Fibroblast of upper back skin (primary cell): ENCODE measurements at regions not wholly inside any gene's neighbourhood (a gene's known extent, or its start where the extent isn't known, plus 50 kb on each side); places are given as distances from the start of the nearest gene placed in this dataset.

Source experiments
- DNase-seq: peaks from one replicate; pipeline ENCODE4 v3.0.0-alpha.2; 2013

DNA sequence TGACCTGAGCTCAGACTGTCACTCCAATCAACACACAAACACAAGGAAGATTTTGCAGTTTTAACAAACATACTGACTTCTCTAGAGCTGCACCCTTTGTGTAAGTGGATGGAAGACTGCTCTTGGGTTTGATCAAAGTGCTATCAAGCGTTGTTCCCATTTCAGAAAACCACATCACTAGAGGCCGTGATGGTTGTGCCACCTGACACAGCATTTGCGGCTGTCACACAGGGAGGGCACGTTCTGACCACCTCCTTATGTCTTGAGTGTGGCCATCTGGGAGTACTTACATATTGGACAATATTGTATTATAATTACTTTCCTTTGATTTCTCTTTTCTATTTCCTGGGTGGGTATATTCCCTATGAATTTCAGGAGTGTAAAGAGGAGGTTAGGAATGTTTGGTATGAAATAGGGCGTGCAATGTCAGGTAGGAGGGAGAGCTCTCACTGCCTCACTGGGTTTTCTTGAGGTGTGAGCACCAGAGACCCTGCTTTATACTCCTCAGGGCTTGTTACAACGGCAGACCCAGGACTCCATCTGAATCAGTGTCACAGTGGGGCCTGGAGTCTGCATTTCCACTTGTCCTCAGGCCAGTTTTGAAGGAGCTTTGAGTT lies 74.3 kb downstream of the SYNE3 start:
- DNase-seq: no peak

DNA sequence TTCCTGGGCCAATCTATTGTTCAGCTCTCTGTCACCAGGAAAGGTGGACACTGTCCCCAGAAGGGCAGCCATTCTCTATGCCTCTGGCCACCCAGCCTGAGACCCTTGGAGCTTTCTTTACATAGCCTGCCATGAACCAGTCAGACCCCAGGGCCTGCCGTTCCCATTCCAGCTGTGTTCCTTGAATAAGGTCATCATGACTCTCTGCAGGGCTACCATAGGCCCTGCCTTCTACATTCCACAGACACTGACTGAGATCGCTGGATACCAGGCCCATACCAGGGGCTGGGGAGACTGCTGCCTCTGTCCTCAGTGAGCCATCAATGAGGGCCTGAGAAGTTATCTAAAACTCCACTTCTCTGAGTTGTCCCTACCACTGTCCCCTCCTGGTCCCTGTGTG lies 75.5 kb downstream of the SYNE3 start:
- DNase-seq: peak; percentile 30

DNA sequence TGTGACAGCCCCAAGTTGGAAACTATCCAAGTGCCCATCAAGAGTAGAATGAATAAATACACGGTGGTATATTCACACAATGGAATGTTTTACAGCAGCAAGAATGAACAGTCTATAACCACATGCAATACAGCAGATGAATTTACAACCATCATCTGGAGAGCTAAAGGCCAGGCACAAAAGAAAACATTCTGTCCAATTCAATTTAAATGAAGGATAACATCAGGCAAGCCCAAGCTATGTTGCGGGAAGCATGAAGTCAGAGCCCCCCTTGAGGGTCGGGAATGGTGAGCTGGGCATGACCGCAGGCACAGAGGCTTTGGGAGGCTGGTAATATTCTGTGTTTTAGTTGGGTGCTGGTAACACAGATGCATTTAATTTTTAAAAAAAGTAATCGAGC lies 76.0 kb downstream of the SYNE3 start:
- peak; percentile 7 for DNase-seq

DNA sequence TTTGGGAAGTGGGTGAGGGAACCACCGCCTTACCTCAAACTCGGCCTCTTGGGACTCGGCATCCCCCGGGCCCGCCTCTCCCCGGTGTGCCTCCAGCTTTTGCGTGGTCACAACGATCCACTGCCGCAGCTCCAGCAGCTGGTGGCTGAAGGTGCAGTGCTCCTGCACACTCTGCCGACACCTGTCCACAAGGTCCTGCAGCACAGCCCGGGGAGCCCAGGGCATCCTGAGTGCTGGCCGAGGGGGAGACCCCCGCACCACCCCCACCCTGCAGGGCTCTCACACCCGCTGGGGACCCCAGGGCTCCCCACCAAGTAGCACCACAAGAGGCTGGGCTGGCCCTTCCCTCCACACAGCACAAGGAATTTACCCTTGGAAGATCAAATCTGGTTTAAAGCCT lies 76.6 kb downstream of the SYNE3 start:
- DNase-seq: no peak

DNA sequence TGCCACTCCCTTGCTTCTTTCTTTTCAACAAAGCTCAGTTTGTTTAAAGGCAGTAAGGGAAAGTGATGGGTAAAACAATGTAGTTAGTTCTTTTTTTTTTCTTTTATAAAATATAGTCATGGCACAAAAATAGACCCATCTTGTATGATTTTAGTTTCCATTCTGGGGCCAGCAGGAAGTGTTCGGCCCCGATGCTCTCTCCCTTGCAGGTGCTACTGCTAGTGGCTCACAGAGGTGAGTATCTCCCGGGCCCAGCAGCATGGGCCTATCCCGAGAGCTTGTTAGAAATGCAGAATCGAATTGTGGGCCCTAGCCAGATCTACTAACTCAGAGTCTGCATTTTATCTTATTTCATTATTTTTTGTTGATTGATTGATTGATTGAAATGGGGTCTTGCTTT lies 78.7 kb downstream of the SYNE3 start:
- DNase-seq: no peak

DNA sequence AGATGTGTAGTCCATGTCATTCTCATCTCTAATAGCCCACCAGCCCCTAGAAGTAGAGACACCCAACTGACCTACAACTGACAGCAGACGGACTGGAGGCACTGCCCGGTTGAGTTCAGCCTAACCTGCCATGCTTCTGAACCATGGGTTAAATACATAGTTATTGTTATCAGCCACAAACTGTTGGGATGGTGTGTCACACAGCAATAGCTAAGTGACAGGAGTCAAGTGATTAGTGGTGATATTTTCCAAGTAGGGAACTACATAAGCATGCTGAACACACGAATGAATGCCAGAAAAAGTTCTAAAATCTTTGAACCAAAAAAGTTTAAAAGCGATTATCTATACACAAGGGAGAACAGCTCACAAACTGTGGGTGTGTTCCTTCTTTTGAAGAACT lies 80.1 kb downstream of the SYNE3 start:
- DNase-seq: no peak

DNA sequence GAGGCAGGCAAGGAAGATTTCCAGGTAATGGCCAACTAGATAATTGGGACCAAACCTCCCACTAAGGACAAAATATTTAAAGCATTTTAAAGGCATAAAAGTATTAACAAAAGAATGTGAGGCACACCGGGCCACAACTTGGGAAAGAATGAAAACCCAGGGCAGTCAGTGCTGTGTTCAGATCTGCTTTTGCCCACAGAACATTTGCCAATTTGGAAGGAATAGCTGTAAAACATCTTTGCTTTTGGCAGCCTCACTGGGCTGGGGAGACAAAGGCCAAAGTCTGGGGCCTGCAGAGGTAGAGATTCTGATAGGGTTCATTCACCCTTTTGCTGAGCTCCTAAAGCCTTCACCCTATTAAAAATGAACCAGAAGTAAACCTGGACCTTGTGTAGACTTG lies 82.3 kb downstream of the SYNE3 start:
- peak; percentile 53 for DNase-seq

DNA sequence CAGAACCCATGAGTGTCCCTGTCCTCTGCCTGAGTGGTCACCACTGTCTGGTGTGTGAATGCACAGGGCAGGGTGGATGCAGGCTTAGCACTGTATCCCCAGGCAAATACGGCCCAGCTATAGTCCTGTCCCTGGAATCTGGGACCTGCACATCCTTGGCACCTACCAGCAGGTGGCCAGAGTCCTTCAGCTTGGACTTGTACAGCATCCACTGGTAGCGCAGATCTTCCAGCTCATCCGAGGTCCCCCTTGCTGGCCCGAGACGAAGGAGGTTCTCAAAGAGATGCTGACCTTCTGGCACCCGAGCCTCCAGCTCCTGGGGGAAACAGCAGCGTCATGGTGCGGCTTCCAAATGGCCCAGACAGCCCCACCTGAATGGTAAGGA lies 83.4 kb downstream of the SYNE3 start:
- DNase-seq: no peak

DNA sequence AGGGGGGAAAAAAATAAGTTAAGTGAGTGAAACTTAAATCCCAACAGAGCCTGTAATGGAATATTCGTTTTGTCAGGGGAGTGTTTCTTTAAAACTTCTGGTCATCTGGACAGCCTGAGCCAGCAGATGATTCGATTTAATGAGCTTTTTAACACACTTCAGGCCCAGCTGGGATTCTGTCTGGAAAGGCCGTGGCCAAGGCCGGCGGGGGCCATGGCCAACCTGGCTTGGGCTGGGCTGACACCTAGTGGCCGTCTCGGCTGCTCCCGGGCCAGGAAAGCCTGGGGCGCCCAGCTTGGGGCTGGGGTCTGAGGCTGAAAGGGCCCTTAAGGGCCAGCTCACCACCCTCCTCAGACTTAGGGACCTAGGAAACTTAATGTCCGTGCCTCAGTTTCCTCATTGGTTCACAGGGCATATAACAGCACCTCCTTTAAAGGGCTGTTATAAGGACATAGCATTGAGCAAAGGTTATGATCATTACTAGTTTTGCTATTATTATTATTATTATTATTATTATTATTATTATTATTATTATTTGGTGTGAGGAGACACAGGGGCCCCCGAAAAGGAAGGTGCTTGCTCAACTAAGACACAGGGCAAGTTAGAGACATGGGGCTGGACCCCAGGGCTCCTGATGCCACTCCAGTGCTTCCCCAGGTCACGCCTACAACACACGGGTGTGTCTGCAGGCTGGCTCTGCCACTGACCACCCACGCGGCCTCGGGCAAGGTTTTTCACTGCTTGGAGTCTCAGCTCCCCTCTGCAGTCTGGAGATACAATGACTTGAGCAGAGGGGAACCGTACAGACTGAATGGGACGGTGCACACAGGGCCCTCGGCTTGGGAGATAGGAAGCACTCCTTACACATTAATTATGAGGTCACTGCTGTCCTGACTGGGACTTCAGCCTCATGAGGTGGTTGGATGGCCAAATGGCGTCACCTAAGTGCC lies 84.0 kb downstream of the SYNE3 start:
- DNase-seq: peak; percentile 39

DNA sequence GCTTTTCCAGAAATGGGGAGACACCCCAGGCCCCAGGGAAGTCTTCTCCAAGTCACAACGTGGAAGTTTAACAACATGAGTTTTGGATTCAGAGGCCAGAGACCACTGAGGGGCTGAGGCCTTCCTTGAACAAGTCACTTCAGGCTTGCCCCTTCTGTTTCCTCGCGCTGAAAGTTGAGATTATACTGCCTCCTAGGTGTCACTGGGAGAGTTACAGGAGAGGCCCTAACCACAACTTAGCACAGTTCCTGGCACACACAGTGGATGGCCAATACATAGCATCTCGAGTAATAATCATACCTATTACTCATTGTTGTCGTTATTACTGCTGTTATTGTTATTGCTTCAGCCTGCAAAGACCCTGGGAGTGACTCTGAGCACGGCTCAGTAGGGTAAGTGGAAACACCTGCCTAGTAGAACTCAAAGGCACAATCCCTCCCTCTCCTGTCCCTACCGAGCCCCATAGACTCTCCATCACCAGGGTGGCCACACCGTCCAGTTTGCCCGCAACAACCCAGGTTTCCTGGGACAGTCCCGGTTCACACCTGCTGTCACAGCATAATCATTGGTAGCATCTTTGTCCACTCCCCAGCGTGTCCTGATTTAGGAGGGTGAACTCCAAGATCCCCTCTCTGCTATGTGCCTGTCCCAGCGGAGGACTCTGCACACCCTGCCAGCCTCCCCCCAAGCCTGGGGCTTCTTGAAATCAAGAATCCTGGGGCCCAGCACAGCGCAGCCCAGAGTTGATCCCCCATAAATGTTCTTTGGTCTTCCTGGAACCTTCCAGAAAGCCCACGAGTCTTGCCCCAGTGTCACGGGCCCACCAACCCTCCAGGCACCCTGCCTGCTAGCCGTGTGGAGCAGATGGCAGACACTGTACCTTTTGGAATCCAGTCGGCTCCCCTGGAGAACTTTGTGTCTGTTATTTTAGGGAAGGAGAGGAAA lies 85.0 kb downstream of the SYNE3 start:
- DNase-seq: peak; percentile 24

DNA sequence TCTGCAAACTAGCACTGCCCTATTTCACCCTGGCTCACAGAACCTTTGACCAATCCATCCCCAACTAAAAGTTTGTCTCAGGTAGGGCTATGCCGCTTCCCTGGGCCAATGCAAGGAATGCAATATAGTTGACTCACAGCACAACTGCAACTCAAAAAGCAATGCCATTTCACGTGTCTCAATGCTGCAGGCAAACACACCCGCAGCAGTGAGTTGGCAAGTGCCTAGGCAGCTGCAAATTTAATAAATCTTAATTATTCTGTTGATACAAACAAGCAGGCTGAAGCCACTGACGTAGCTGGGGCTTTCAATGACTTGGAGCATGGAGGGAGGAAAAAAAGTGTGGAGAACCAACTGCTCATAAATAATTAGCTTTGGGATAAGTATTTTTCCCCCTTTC lies 87.9 kb downstream of the SYNE3 start:
- DNase-seq: no peak

DNA sequence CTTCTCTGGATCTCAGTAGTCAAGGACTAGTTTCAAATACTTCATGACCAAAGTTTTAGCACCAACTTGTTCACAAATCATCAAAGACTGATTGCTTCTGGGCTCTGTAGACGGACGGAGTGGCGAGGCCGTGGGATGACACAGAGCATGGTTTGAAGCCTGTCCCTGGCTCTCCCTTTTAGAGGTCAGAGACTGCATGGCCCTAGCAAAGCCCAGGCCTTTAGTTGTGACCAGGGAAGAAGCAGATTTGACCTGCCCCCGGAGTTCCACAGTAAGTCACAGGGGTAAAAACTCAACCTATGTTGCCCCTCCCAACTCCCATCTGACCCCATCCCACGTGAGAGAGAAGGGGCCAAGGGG lies 90.4 kb downstream of the SYNE3 start:
- no peak for DNase-seq

DNA sequence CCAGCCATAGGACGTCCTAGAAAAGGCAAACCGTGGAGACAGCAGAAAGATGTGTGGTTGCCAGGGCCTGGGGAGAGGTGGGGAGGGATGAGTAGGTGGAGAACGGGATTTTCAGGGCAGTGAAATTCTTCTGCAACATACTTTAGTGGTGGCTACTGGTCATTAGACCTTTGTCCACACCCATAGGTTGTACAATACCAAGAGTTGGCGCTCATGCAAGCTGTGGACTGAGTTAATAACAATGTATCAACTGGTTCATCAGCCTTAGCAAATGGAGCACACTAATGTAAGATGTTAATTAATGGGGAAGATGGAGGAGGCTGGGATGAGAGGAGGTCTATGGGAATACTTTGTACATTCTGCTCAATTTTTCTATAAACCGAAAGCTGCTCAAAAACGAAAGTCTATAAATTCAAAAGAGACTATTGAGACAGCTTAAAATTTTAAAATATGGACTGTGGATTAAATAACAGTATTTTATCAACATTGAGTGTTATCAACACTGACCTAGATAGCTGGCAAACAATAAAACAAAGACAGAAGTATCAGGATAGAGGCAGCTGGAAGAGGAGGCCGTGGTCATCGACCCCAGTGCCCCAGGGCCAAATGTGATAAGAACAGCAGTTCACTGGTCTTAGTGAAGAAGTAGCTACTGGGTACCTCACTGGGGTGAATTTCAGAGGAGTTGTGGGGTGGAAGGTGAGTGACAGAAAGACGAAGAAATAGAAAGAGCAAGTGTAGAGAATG lies 90.9 kb downstream of the SYNE3 start:
- DNase-seq: no peak

DNA sequence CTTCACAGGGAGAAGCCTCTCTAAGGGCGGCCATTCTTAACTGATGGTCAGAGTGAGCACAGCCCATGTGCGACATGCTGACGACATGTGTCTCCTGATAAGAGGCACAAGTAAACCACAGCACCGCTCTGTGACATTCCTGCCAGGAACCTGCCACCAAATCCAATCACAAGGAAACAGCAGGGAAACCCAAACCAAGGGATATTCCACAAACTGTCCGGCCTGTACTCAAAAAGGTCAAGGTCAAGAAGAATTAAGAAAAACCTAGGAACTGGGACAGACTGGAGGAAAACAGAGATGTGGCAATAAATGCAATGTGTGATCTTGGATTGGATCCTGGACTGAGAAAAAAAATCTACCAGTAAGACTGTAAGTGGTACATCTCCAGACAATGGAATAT lies 91.9 kb downstream of the SYNE3 start:
- no peak for DNase-seq

DNA sequence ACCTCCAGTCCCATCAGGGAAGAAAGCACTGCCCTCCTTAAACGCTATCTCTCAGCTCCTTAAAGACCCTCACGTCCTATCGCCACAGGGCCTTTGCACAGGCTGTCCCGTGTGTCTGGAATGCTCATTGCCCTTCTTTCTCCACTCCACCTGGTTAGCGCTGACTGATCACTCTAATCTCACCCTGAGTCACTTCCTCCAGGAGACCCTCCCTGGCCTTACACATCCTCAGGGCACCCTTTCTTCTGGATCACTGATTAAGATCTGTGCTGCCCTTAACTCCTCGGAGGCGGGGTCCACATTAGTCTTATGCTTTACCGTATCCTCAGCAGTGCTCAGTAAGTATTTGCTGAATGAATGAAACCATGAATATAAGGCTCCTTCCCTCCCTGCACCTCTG lies 94.7 kb downstream of the SYNE3 start:
- no peak for DNase-seq

DNA sequence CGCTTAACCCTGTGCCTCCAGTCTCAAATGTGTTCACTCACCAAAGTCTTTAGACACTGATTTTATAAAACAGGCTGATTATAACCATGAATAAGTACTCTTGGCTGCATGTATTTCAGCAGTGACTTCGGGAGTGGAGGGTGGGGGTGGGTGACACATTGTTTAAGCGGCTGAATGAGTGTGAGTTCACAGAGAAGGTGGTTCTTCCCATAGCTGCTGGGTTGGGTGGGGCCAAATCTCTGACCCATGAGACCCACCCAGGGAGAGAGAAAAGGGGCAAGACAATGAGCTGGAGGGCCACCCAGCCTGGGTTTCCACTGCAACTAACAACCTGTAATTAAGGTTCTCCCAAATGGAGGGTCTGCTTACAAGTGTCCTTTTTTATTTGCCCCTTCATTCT lies 96.4 kb downstream of the SYNE3 start:
- DNase-seq: no peak

DNA sequence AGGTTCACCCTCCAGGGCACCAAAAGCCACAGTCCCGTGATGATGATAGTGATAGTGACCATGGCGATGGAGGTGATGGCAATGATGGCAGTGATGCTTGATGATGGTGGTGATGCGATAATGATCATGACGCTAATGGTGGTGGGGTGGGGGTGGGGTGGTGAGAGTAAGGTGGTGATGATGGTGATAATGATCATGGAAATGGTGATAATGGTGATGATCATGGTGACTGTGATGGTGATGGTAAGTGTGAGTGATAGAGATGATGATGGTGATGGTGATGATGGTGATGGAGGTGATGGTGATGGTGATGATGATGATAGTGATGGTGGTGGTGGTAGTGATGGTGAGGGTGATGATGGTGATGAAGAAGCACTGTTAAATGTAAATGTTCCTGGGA lies 96.9 kb downstream of the SYNE3 start:
- no peak for DNase-seq

DNA sequence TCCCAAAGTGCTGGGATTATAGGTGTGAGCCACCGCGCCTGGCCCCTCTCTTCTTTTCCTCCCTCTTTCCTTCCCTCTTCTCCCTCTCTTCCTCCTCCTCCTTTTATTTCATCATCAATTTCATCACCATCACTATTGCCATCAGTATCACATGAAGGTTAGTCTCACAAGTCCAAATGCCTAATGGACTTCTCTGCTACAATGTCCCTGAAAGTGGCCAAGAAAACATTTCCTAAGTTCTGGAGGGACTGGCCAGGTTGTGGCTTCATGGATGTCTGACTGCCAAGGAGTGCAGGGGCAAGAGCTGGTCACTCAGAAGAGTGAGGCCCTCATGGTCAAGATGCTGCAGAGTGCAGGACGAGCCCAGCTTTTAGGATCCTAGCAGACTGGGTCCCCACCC lies 97.6 kb downstream of the SYNE3 start:
- DNase-seq: no peak

DNA sequence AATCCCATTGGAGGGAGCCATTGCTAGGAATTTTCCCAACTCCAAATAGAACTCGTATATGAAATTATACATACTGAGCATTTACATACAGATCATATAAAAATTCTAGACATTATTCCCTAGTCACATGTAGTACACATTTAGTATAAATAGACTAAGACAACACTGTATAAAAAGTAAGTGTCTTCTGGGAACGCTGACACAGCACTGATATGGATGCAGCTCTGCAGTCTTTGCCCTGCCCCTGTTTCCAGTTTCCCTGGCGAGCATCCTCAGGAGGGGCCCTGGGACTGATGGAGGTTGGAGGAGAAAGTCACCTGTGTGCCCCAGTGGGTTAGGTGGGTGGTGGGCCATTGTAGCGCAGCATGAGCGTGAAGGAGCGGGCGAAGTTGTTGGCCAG lies 97.8 kb upstream of the CLMN start:
- no peak for DNase-seq

DNA sequence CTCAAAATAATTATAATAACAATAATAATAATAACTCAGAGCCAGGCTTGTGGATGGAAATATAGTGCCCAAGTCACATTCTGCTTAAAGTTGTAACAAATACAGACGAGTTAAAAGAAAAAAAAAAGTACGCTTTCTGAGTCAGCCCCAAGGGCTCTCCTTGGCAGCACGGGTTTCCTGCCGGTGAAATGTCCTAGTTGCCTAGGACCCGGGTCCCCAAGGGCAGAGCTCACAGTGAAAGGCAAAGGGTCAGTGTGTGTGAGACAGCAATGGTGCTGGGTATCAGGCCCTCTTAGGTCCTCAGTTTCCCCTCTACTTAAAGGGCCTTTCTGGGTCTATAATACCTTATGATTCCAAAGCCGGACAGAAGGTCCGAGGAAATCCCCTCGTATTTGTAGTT lies 96.3 kb upstream of the CLMN start:
- no peak for DNase-seq

DNA sequence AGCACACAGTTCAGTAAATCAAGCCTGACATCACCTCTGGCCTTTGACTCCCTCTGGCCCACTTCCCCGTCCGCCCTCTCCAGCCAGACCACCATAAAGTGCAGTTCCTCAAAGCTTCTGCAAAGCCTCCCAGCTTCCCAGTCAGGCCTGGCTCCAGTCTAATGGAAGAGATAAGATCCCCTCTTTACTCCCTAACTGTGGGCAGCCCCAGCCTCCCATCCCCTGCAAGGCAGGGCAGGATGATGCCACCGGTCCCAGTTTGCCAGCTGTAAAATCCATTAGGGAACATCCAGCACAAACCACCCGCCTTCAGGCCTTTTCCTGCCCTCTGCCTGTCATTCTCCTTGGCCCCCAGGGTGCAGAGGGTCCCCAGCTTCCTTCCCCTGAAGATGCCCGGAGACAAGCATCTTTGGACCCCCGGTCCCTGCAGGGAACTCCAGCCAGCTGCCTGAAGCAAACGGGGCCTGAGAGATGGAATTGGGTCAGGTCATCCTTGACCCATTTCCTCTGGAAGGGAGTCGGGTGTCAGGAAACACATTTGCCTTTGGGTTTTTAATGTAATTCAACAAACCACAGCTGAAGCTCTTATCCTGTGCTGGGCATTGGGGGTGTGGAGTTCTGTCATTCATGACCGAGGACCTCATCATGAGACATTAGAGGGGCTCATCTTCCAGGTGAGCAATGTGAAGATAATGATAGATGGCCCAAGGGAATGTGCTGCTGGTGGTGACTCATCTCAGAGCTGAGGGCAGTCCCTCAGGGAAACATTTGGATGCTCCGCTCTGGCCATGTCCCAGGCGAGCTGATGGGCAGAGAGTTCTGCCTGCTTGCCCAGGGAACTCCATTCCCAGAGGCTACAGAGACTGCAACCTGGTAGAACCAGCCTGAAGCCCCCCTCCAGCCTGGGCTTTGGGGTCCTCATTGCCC lies 93.8 kb upstream of the CLMN start:
- peak; percentile 17 for DNase-seq

DNA sequence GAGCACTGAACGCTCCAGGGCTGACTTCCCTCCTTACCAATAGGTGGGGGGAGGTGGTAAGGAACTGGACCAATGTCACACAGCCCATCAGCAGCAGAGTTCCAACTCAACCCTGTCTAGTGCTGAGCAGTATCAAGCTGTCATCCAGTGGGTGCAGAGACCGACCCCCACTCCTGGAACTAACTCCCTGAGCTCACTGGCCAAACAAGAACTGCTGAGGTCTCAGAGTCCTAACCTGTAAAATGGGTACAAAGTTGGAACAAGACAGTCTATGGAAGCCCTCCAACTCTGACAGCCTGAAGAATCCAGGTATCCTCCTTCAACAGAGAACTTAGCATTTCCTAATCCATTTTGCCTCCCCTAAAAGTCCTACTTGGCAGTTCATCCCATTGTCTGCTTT lies 91.1 kb upstream of the CLMN start:
- DNase-seq: no peak
